Upper lobe of right lung (tissue), 1 donor: ENCODE measurements at regions not wholly inside any gene's neighbourhood (a gene's known extent, or its start where the extent isn't known, plus 50 kb on each side); places are given as distances from the start of the nearest gene placed in this dataset.
"Not testable (repeated sequence)": the region's sequence is repeated elsewhere in the genome, so short reads cannot be mapped to it uniquely, and the experiment has no call there.

ENCODE experiments used
- ATAC-seq: fragments of 200-7000 bp; cut with Tn5 transposase; one replicate; pipeline ENCODE4 v1.9.1; 2020; ENCODE audit warnings: mild to moderate bottlenecking, moderate library complexity
- DNase-seq: peaks from one replicate; pipeline ENCODE4 v3.0.0-alpha.2; 2020
- H3K27ac ChIP-seq: fragments of 200-600 bp; one replicate; pipeline ENCODE4 v1.8.0; 2022
- H3K27me3 ChIP-seq: fragments of 200-600 bp; one replicate; pipeline ENCODE4 v1.8.0; 2022; ENCODE audit warnings: mild to moderate bottlenecking
- H3K36me3 ChIP-seq: fragments of 200-600 bp; one replicate; pipeline ENCODE4 v1.8.0; 2022
- H3K4me1 ChIP-seq: fragments of 200-600 bp; one replicate; pipeline ENCODE4 v1.8.0; 2022
- H3K4me3 ChIP-seq: fragments of 200-600 bp; one replicate; pipeline ENCODE4 v1.8.0; 2022; ENCODE audit warnings: mild to moderate bottlenecking
- H3K9me3 ChIP-seq: fragments of 200-600 bp; one replicate; pipeline ENCODE4 v1.8.0; 2022
- intact Hi-C: fragments of 100-400 bp; cut with DNase I; formaldehyde crosslinking; loops from one replicate; pipeline ENCODE4 v1.11.0; 2022
- TF ChIP-seq, protein P1 (sequence below): fragments of 200-600 bp; IDR thresholded peaks from one replicate; pipeline ENCODE4 v1.8.0; 2022; ENCODE audit warnings: antibody characterized with exemption
- donor health status: DM: no; HTN: yes; CAD: no; lungs with severe emphysema.

DNA sequence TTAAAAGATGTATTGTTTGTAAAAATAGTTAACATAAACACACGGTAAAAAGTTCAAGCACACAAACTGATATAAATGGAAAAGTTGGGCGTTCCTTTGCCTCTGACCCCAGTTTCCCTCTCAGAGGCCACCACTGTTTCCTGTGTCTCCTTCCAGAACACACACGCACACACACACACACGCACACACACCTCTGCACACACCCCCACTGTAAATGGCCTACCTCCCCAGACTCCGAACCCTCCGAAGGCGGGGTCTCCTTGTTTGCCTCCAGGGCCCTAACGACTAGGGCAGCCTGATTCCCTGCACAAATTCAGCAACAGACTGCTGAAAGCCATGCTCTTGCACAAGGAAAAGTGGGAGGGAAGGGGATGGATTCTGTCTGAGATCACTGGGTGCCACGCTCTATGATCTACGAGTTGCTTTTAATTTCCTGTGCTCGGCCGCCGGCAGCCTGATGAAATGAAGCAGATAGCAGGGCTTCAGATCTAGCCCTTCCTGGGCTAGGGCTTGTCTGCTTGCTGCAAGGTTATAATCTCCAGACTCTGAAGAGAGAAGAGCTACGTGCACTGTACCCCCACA lies 184.0 kb upstream of the IL12B start:
- no peak for DNase-seq
- intact Hi-C loops, result no loop called here
- Histone ChIP-seq H3K4me1 (peaks cover 23% of the 10 kb centered on the region), H3K27me3 (no peaks in the 10 kb centered on the region), H3K36me3 (no peaks in the 10 kb centered on the region), H3K27ac (no peak overlapping the region), H3K4me3 (no peak overlapping the region), H3K9me3 (no peaks in the 10 kb centered on the region)
- ATAC-seq, result no peak
- TF ChIP-seq, protein P1, sequence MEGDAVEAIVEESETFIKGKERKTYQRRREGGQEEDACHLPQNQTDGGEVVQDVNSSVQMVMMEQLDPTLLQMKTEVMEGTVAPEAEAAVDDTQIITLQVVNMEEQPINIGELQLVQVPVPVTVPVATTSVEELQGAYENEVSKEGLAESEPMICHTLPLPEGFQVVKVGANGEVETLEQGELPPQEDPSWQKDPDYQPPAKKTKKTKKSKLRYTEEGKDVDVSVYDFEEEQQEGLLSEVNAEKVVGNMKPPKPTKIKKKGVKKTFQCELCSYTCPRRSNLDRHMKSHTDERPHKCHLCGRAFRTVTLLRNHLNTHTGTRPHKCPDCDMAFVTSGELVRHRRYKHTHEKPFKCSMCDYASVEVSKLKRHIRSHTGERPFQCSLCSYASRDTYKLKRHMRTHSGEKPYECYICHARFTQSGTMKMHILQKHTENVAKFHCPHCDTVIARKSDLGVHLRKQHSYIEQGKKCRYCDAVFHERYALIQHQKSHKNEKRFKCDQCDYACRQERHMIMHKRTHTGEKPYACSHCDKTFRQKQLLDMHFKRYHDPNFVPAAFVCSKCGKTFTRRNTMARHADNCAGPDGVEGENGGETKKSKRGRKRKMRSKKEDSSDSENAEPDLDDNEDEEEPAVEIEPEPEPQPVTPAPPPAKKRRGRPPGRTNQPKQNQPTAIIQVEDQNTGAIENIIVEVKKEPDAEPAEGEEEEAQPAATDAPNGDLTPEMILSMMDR, result no peak

DNA sequence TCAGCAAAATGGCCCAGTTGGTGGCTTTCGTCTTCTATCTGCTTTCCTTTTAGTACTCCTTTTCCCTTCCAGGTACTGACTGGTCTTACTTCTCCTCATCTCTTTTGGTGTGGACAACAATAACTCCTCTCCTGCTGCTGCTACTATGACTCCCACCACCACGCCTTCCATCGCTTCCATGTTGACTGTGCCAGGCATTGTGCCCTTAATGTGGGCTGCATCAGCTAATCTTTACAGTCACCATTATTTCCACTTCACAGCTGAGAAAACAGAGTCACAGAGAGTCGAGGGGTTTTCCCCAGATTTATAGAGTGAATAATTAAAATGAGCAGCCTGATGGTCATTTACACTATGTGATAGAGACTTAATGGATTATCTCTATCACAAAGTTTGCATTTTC lies 184.9 kb upstream of the IL12B start:
- no peak overlapping the region for H3K27ac ChIP-seq
- no peak for DNase-seq
- H3K4me3 ChIP-seq, result no peak overlapping the region
- TF ChIP-seq, protein P1, result no peak
- no peaks in the 10 kb centered on the region for H3K9me3 ChIP-seq
- H3K27me3 ChIP-seq, result no peaks in the 10 kb centered on the region
- ATAC-seq, result no peak
- intact Hi-C loops, result no loop called here
- peaks cover 18% of the 10 kb centered on the region for H3K4me1 ChIP-seq
- H3K36me3 ChIP-seq, result no peaks in the 10 kb centered on the region

DNA sequence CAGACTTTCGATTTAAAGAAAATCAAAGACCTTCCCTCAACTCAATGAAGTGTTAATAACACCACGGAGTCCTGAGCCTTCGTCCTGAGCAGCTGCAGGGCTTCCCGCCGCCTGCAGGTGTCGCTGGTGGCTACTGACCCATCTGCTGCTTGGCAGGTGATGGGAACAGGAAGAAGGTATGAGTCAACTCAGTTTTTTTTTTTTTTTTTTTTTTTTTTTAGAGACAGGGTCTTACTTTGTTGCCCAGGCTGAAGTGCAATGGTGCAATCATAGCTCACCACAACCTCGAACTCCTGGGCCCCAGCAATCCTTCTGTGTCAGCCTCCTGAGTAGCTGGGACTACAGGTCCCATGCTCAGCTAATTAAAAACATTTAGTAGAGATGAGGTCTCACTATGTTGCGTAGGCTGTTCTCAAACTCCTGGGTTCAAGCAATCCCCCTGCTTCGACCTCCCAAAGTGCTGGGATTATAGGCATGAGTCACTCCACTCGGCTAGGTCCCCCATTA lies 185.7 kb upstream of the IL12B start:
- H3K4me1 ChIP-seq, result peaks cover 12% of the 10 kb centered on the region
- H3K27ac ChIP-seq, result no peak overlapping the region
- DNase-seq (peak; percentile 81), ATAC-seq (peak; percentile 85)
- TF ChIP-seq, protein P1, result peak; percentile 73
- H3K4me3 ChIP-seq, result no peak overlapping the region
- no peaks in the 10 kb centered on the region for H3K36me3 ChIP-seq
- H3K9me3 ChIP-seq, result no peaks in the 10 kb centered on the region
- intact Hi-C loops, result no loop called here
- H3K27me3 ChIP-seq, result no peaks in the 10 kb centered on the region

DNA sequence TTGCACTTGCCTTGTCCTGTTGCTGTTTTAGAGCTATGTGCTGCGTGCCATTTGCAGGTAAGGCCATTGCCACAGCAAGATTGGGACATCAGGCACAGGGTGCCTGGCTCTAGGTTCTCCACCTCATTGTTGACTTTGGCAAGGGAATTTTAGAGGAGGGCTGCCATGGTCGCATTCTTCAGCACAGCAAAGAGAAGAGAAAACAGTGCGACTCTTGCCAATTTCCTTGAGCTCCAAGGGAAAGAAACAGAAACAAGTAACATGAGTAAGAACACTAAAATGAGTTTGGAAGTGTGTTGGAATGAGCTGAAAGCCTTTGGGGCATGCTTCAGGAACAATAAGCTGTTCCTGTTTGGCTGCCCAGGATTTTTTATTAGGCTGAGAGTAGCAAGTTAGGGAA lies 188.1 kb upstream of the IL12B start:
- DNase-seq, result peak; percentile 69
- TF ChIP-seq, protein P1, result no peak
- H3K9me3 ChIP-seq, result no peaks in the 10 kb centered on the region
- intact Hi-C loops, result no loop called here
- no peak overlapping the region for H3K4me3 ChIP-seq
- H3K27ac ChIP-seq, result peak overlapping the region; percentile 70
- ATAC-seq, result peak; percentile 87
- H3K36me3 ChIP-seq, result no peaks in the 10 kb centered on the region
- H3K27me3 ChIP-seq, result no peaks in the 10 kb centered on the region
- peaks cover 7% of the 10 kb centered on the region for H3K4me1 ChIP-seq

DNA sequence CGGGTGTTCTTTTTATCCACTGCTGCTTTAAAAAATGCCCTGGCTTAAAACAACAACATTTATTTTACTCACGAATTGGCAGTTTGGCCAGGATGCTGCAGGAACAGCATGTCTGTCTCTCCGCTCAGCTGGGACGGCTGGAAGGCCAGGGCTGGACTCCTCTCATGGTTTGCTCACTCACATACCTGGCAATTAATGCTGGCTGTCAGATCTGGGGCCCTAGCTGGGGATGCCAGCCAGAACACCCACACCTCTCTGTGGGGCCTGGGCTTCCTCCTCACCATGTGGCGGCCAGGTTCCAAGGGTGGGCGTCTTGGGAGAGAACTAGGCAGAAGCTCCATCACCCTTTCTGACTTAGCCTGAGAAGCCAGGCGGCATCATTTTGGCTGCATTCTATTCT lies 189.1 kb upstream of the IL12B start:
- no peak for ATAC-seq
- TF ChIP-seq, protein P1, result no peak
- no peak for DNase-seq
- intact Hi-C loops, result no loop called here
- Histone ChIP-seq H3K4me1 (peaks cover 7% of the 10 kb centered on the region), H3K4me3 (no peak overlapping the region), H3K27me3 (no peaks in the 10 kb centered on the region), H3K27ac (no peak overlapping the region), H3K36me3 (no peaks in the 10 kb centered on the region), H3K9me3 (no peaks in the 10 kb centered on the region)

DNA sequence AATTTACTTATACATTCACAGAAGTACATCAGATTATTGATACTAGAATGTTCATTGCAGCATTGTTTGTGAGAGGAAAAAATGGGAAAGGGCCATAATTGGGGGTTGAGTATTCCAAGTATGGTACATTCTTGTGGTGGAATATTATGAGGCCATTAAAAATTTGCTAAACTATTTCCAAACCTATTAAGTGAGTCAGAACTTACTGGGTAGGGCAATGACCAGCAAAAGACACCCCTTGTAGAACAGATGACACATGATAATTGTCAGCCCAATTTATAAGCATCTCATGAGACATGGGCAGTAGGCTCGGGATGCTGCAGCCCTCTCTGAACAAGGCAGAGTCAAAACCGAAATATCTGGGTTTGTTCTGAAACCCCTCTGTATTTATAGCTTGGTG lies 192.6 kb upstream of the IL12B start:
- intact Hi-C loops, result no loop called here

DNA sequence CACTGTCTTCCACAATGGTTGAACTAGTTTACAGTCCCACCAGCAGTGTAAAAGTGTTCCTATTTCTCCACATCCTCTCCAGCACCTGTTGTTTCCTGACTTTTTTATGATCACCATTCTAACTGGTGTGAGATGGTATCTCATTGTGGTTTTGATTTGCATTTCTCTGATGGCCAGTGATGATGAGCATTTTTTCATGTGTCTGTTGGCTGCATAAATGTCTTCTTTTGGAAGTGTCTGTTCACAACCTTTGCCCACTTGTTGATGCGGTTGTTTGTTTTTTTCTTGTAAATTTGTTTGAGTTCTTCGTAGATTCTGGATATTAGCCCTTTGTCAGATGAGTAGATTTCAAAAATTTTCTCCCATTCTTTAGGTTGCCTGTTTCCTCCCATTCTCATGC lies 194.0 kb upstream of the IL12B start:
- intact Hi-C loops, ATAC-seq, H3K4me3 ChIP-seq, DNase-seq, H3K27ac ChIP-seq, H3K27me3 ChIP-seq, H3K36me3 ChIP-seq, H3K4me1 ChIP-seq, H3K9me3 ChIP-seq: not testable (repeated sequence)

More for the DNA sequence above, 192.6 kb upstream of the IL12B start:
- ATAC-seq, result no peak
- no peaks in the 10 kb centered on the region for H3K9me3 ChIP-seq
- no peak overlapping the region for H3K4me3 ChIP-seq
- peaks cover 7% of the 10 kb centered on the region for H3K4me1 ChIP-seq
- no peak for DNase-seq
- no peak overlapping the region for H3K27ac ChIP-seq
- TF ChIP-seq, protein P1, result no peak
- H3K27me3 ChIP-seq, result no peaks in the 10 kb centered on the region
- no peaks in the 10 kb centered on the region for H3K36me3 ChIP-seq
